HEK293 (cell line): ENCODE measurements at regions not wholly inside any gene's neighbourhood (a gene's known extent, or its start where the extent isn't known, plus 50 kb on each side); places are given as distances from the start of the nearest gene placed in this dataset.

Source experiments
- CTCF ChIA-PET: fragments of 350-600 bp; formaldehyde crosslinking; extraction: SDS; loops from one replicate; lab custom pipeline; 2021; ENCODE audit warnings: antibody characterized with exemption; lab: Yijun Ruan, JAX
- POLR2A ChIA-PET: fragments of 300-600 bp; formaldehyde crosslinking; extraction: SDS; loops from one replicate; lab custom pipeline; 2020; ENCODE audit warnings: antibody characterized with exemption, inconsistent platforms; lab: Yijun Ruan, JAX
- H3K27ac ChIP-seq: fragments of 200-500 bp; sonication (Bioruptor generic); 2 replicates; pipeline ENCODE4 v1.5.1; 2014; ENCODE audit warnings: low read depth, low read length, control low read depth, inconsistent platforms; ENCODE audit errors: extremely low read depth
- H3K36me3 ChIP-seq, 2 experiments: fragments of 200-500 bp in 1 of 2; sonication (Bioruptor generic) in 1 of 2; 1 replicate in 1 of 2; 2 replicates in 1 of 2; pipeline ENCODE4 v1.5.1; 2014 to 2017; ENCODE audit warnings: inconsistent platforms in 2 of 2, low read length in 2 of 2; ENCODE audit not compliant: control insufficient read depth in 2 of 2, insufficient read depth in 1 of 2
- H3K4me1 ChIP-seq: fragments of 200-500 bp; sonication (Bioruptor generic); 2 replicates; pipeline ENCODE4 v1.5.1; 2014; ENCODE audit warnings: mild to moderate bottlenecking, low read length, inconsistent platforms; ENCODE audit not compliant: control insufficient read depth, insufficient read depth
- H3K4me3 ChIP-seq: 2 replicates; pipeline ENCODE4 v1.5.1; 2011; ENCODE audit warnings: low read depth, mild to moderate bottlenecking, control low read depth, low read length, moderate library complexity
- H3K9me3 ChIP-seq: fragments of 200-500 bp; sonication (Bioruptor generic); 2 replicates; pipeline ENCODE4 v1.5.1; 2014; ENCODE audit warnings: low read depth, low read length, inconsistent platforms; ENCODE audit not compliant: control insufficient read depth, insufficient read depth
- GLI2 ChIP-seq: fragments of 450-650 bp; formaldehyde crosslinking; IDR thresholded peaks from 2 replicates; pipeline ENCODE4; 2017; ENCODE audit warnings: missing biosample characterization, missing genetic modification characterization, low read depth, borderline replicate concordance
- KLF7 ChIP-seq: fragments of 450-650 bp; formaldehyde crosslinking; IDR thresholded peaks from 2 replicates; pipeline ENCODE4 v1.5.1; 2016; ENCODE audit warnings: missing biosample characterization, missing genetic modification characterization, borderline replicate concordance
- KLF8 ChIP-seq: fragments of 450-650 bp; formaldehyde crosslinking; IDR thresholded peaks from 2 replicates; pipeline ENCODE4 v1.5.1; 2016; ENCODE audit warnings: missing biosample characterization, missing genetic modification characterization
- MEIS1 ChIP-seq: sonication (generic); formaldehyde crosslinking; IDR thresholded peaks from 2 replicates; pipeline ENCODE4 v1.8.1; 2022; ENCODE audit warnings: missing genetic modification reagents, mild to moderate bottlenecking, borderline replicate concordance
- MYNN ChIP-seq: fragments of 450-650 bp; formaldehyde crosslinking; IDR thresholded peaks from 2 replicates; pipeline ENCODE4 v1.5.1; 2016; ENCODE audit warnings: missing biosample characterization, missing genetic modification characterization, borderline replicate concordance
- ZBTB21 ChIP-seq: fragments of 450-650 bp; formaldehyde crosslinking; IDR thresholded peaks from 2 replicates; pipeline ENCODE4 v1.5.1; 2017; ENCODE audit warnings: missing biosample characterization, missing genetic modification characterization
- ZEB2 ChIP-seq: fragments of 450-650 bp; formaldehyde crosslinking; IDR thresholded peaks from 2 replicates; pipeline ENCODE4 v1.5.1; 2016; ENCODE audit warnings: missing biosample characterization, missing genetic modification characterization
- ZFHX2 ChIP-seq: fragments of 450-650 bp; formaldehyde crosslinking; conservative IDR thresholded peaks from 2 replicates; pipeline ENCODE4 v1.5.1; 2016; ENCODE audit warnings: missing biosample characterization, missing genetic modification characterization
- ZNF114 ChIP-seq: fragments of 450-650 bp; formaldehyde crosslinking; IDR thresholded peaks from 2 replicates; pipeline ENCODE4 v1.5.0; 2017; ENCODE audit warnings: missing biosample characterization, missing genetic modification characterization
- ZNF133 ChIP-seq: fragments of 450-650 bp; formaldehyde crosslinking; IDR thresholded peaks from 2 replicates; pipeline ENCODE4 v1.5.1; 2016; ENCODE audit warnings: missing biosample characterization, missing genetic modification characterization
- ZNF138 ChIP-seq: fragments of 450-650 bp; formaldehyde crosslinking; IDR thresholded peaks from 2 replicates; pipeline ENCODE4 v1.5.1; 2016; ENCODE audit warnings: missing biosample characterization, missing genetic modification characterization, borderline replicate concordance
- ZNF23 ChIP-seq: fragments of 450-650 bp; formaldehyde crosslinking; IDR thresholded peaks from 2 replicates; pipeline ENCODE4 v1.5.1; 2016; ENCODE audit warnings: missing biosample characterization, missing genetic modification characterization, borderline replicate concordance
- ZNF239 ChIP-seq: fragments of 450-650 bp; formaldehyde crosslinking; IDR thresholded peaks from 2 replicates; pipeline ENCODE4 v1.5.1; 2016; ENCODE audit warnings: missing biosample characterization, missing genetic modification characterization
- ZNF266 ChIP-seq: fragments of 450-650 bp; formaldehyde crosslinking; IDR thresholded peaks from 2 replicates; pipeline ENCODE4 v1.5.1; 2016; ENCODE audit warnings: missing biosample characterization, missing genetic modification characterization, low read depth
- ZNF302 ChIP-seq: fragments of 450-650 bp; formaldehyde crosslinking; IDR thresholded peaks from 2 replicates; pipeline ENCODE4 v1.5.1; 2016; ENCODE audit warnings: missing biosample characterization, missing genetic modification characterization, low read depth
- ZNF37A ChIP-seq: fragments of 450-650 bp; IDR thresholded peaks from 2 replicates; pipeline ENCODE4 v1.5.1; 2018; ENCODE audit warnings: missing biosample characterization, missing genetic modification characterization
- ZNF394 ChIP-seq: fragments of 450-650 bp; formaldehyde crosslinking; IDR thresholded peaks from 2 replicates; pipeline ENCODE4 v1.5.1; 2016; ENCODE audit warnings: missing biosample characterization, missing genetic modification characterization, mild to moderate bottlenecking, moderate library complexity, borderline replicate concordance
- ZNF404 ChIP-seq: fragments of 450-650 bp; formaldehyde crosslinking; IDR thresholded peaks from 2 replicates; pipeline ENCODE4 v1.5.1; 2017; ENCODE audit warnings: missing biosample characterization, missing genetic modification characterization
- ZNF48 ChIP-seq: fragments of 450-650 bp; formaldehyde crosslinking; IDR thresholded peaks from 2 replicates; pipeline ENCODE4 v1.5.1; 2016; ENCODE audit warnings: missing biosample characterization, missing genetic modification characterization
- ZNF548 ChIP-seq: fragments of 450-650 bp; formaldehyde crosslinking; IDR thresholded peaks from 2 replicates; pipeline ENCODE4 v1.5.1; 2016; ENCODE audit warnings: missing biosample characterization, missing genetic modification characterization
- ZNF555 ChIP-seq: fragments of 450-650 bp; formaldehyde crosslinking; conservative IDR thresholded peaks from 2 replicates; pipeline ENCODE4 v1.5.1; 2017; ENCODE audit warnings: missing biosample characterization, mild to moderate bottlenecking, missing genetic modification characterization, inconsistent platforms
- ZNF558 ChIP-seq: fragments of 450-650 bp; formaldehyde crosslinking; IDR thresholded peaks from 2 replicates; pipeline ENCODE4 v1.5.1; 2016; ENCODE audit warnings: missing biosample characterization, missing genetic modification characterization
- ZNF585B ChIP-seq: fragments of 450-650 bp; formaldehyde crosslinking; IDR thresholded peaks from 2 replicates; pipeline ENCODE4 v1.5.1; 2016; ENCODE audit warnings: missing biosample characterization, missing genetic modification characterization
- ZNF621 ChIP-seq: fragments of 450-650 bp; formaldehyde crosslinking; IDR thresholded peaks from 2 replicates; pipeline ENCODE4 v1.5.1; 2017; ENCODE audit warnings: missing biosample characterization, missing genetic modification characterization
- ZNF768 ChIP-seq: fragments of 450-650 bp; formaldehyde crosslinking; IDR thresholded peaks from 2 replicates; pipeline ENCODE4 v1.5.1; 2018; ENCODE audit warnings: missing biosample characterization, mild to moderate bottlenecking, missing genetic modification characterization
- ZSCAN16 ChIP-seq: fragments of 450-650 bp; formaldehyde crosslinking; IDR thresholded peaks from 2 replicates; pipeline ENCODE4 v1.5.1; 2016; ENCODE audit warnings: missing biosample characterization, missing genetic modification characterization
- ZSCAN30 ChIP-seq: fragments of 450-650 bp; IDR thresholded peaks from 2 replicates; pipeline ENCODE4 v1.5.1; 2018; ENCODE audit warnings: missing biosample characterization, mild to moderate bottlenecking, missing genetic modification characterization, moderate library complexity
- TF ChIP-seq, protein P1 (sequence below): fragments of 450-650 bp; formaldehyde crosslinking; IDR thresholded peaks from 2 replicates; pipeline ENCODE4 v1.5.1; 2016; ENCODE audit warnings: missing biosample characterization, missing genetic modification characterization, borderline replicate concordance
- TF ChIP-seq, protein P2 (sequence below): fragments of 450-650 bp; formaldehyde crosslinking; IDR thresholded peaks from 2 replicates; pipeline ENCODE4 v1.5.1; 2016; ENCODE audit warnings: missing biosample characterization, missing genetic modification characterization

DNA sequence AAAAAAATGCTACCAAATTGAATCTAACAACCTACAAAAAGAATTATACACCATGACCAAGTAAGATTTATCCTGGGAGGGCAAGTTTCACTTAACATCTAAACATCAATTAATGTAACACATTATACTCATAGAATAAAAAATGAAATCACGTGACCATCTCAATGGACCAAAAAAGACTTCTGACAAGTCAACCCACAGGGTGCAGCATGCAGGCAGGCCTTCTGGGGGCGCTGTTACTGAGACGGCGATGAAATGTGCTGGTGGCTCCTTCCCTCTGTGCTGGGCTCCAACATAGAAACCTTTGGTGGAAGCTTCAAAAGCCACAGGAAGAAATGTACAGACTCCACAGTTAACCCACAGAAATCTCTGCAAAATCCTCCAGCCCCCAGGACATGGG, 103.1 kb downstream of the INHBA start:
- Histone ChIP-seq H3K36me3 (no peaks in the 10 kb centered on the region), H3K9me3 (no peaks in the 10 kb centered on the region), H3K4me1 (no peaks in the 10 kb centered on the region), H3K4me3 (no peak overlapping the region), H3K27ac (no peak overlapping the region)
- TF ChIP-seq ZNF48 (tag by site-specific recombination) (no peak), ZNF558 (tag by site-specific recombination) (no peak)
- CTCF ChIA-PET: interaction anchor here (0.7 to 1.2 kb wide), 7 partner anchors 9 to 604 kb away, joined by 3 to 6 read pairs (median 3); no protein-coding TSS in a partner anchor
- POLR2A ChIA-PET: no interaction called here

DNA sequence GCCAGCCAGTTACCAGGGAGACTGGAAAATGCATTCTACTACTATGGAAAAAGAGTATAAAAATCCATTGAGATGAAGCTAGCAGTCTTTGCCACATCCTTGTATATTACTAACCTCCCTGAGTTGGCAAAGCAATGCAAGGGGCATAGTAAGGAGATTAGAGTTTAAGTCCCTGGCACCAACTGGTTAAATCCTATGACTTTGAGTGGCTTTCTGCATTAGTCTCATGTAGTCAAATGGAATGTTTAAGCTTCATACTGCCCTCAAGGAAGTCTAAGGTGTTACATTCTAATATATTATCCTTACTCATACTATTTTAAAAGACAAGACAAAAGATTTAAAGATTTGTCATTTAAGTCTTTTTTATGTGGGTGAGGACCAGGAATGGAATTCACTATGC, 110.1 kb downstream of the INHBA start:
- Histone ChIP-seq H3K27ac (no peak overlapping the region), H3K4me1 (no peaks in the 10 kb centered on the region), H3K4me3 (no peak overlapping the region), H3K9me3 (no peaks in the 10 kb centered on the region), H3K36me3 (no peaks in the 10 kb centered on the region)
- ChIA-PET POLR2A (no interaction called here), CTCF (no interaction called here)
- no peak for TF ChIP-seq GLI2 (tag by site-specific recombination)
- TF ChIP-seq ZBTB21: no peak
- TF ChIP-seq ZNF138 (tag by site-specific recombination): no peak
- TF ChIP-seq ZEB2: no peak
- TF ChIP-seq ZNF555 (tag by site-specific recombination): no peak
- no peak for TF ChIP-seq ZNF768 (tag by site-specific recombination)
- TF ChIP-seq ZSCAN30 (tag by site-specific recombination): no peak
- no peak for TF ChIP-seq MYNN (tag by site-specific recombination)
- no peak for TF ChIP-seq ZNF394 (tag by site-specific recombination)
- no peak for TF ChIP-seq ZNF266 (tag by site-specific recombination)
- no peak for TF ChIP-seq KLF7 (tag by site-specific recombination)
- no peak for TF ChIP-seq ZNF548 (tag by site-specific recombination)
- no peak for TF ChIP-seq ZNF404 (tag by site-specific recombination)
- no peak for TF ChIP-seq ZNF133 (tag by site-specific recombination)
- no peak for TF ChIP-seq ZNF239 (tag by site-specific recombination)

DNA sequence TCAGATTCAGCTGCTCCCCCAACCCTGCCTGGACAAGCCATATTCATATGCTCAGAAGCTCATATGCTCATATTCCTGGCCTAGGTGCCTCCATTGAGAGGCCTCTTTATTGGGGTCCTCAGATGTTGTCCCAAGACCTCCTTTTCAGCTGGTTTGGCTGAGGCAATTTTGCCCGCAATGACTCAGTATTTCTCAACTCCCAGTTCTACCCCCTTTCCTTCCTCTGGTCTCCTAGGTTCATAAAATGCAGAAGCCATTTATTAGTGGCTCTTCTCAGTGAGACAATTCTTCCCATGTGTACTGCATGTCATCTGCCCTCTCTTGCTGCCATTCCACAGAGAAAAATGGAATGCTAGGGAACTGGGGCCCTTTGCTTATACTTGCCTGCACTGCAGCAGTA, 110.7 kb downstream of the INHBA start:
- ChIA-PET POLR2A (no interaction called here), CTCF (no interaction called here)
- no peaks in the 10 kb centered on the region for H3K36me3 ChIP-seq
- TF ChIP-seq ZNF585B (tag by site-specific recombination): no peak
- TF ChIP-seq KLF8: no peak
- no peaks in the 10 kb centered on the region for H3K9me3 ChIP-seq
- H3K27ac ChIP-seq: no peak overlapping the region
- H3K4me3 ChIP-seq: no peak overlapping the region
- no peaks in the 10 kb centered on the region for H3K4me1 ChIP-seq

DNA sequence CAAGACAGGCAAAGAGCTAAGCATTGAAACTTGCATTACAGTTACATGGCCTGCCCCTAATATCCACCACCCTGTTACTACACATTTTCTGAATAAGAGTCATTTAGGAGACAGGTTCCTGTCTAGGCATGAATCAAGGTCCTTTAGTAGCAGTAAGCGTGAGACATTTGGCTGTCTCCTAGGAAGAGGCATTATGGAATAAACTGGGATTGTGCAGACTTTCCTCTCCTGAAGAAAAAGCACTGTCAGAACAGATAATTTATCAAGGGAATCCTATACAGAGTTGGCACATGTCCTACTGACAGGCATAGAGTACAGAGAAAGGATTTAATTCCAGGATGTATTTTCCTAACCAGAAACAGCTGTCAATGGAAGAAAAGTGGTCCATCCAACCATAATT, 111.9 kb downstream of the INHBA start:
- Histone ChIP-seq H3K4me3 (no peak overlapping the region), H3K4me1 (no peaks in the 10 kb centered on the region), H3K36me3 (no peaks in the 10 kb centered on the region), H3K27ac (no peak overlapping the region), H3K9me3 (no peaks in the 10 kb centered on the region)
- POLR2A ChIA-PET: no interaction called here
- CTCF ChIA-PET: no interaction called here
- no peak for TF ChIP-seq ZNF114
- no peak for TF ChIP-seq MEIS1 (CRISPR knock-in tag)
- TF ChIP-seq ZNF37A (tag by site-specific recombination): no peak
- TF ChIP-seq ZFHX2: no peak
- no peak for TF ChIP-seq ZNF23 (tag by site-specific recombination)
- TF ChIP-seq ZNF302 (tag by site-specific recombination): no peak
- TF ChIP-seq, protein P1, sequence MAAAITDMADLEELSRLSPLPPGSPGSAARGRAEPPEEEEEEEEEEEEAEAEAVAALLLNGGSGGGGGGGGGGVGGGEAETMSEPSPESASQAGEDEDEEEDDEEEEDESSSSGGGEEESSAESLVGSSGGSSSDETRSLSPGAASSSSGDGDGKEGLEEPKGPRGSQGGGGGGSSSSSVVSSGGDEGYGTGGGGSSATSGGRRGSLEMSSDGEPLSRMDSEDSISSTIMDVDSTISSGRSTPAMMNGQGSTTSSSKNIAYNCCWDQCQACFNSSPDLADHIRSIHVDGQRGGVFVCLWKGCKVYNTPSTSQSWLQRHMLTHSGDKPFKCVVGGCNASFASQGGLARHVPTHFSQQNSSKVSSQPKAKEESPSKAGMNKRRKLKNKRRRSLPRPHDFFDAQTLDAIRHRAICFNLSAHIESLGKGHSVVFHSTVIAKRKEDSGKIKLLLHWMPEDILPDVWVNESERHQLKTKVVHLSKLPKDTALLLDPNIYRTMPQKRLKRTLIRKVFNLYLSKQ (tag by site-specific recombination): no peak
- TF ChIP-seq ZNF621: no peak
- TF ChIP-seq, protein P2, sequence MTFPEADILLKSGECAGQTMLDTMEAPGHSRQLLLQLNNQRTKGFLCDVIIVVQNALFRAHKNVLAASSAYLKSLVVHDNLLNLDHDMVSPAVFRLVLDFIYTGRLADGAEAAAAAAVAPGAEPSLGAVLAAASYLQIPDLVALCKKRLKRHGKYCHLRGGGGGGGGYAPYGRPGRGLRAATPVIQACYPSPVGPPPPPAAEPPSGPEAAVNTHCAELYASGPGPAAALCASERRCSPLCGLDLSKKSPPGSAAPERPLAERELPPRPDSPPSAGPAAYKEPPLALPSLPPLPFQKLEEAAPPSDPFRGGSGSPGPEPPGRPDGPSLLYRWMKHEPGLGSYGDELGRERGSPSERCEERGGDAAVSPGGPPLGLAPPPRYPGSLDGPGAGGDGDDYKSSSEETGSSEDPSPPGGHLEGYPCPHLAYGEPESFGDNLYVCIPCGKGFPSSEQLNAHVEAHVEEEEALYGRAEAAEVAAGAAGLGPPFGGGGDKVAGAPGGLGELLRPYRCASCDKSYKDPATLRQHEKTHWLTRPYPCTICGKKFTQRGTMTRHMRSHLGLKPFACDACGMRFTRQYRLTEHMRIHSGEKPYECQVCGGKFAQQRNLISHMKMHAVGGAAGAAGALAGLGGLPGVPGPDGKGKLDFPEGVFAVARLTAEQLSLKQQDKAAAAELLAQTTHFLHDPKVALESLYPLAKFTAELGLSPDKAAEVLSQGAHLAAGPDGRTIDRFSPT (tag by site-specific recombination): no peak
- no peak for TF ChIP-seq ZNF266 (tag by site-specific recombination)
- no peak for TF ChIP-seq ZSCAN16 (tag by site-specific recombination)
